ENCODE measurements at regions not wholly inside any gene's neighbourhood (a gene's known extent, or its start where the extent isn't known, plus 50 kb on each side); places are given as distances from the start of the nearest gene placed in this dataset.
A peak's percentile ranks its signal among the peaks of the same experiment; 100 is the strongest.

DNA sequence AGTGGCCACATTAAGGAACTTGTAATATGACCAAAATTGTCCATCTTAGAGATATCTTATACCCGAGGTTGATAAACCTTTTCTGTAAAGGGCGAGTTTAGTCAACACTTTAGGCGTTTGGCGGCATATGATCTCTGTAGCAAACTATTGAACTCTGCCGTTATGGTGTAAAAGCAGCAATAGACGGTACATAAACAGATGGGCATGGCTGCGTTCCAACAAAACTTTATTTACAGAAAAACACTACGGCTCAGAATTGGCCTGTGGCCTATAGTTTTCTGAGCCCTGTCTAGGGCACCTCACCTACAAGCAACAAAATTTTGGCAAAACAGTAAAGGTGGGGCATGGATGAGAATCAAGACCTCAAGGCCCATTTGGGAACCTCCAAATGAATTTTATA lies 121.9 kb upstream of the HAAO start:
- WGBS, 2 experiments (ENCODE audit: insufficient coverage in 2 of 2) = 88 to 90% methylated on average over 7 to 8 of the region's 8 CpGs
- Histone ChIP-seq H3K27ac (ENCODE audit: low read depth, low read length, severe bottlenecking) (no peak overlapping the region), H3K36me3 (ENCODE audit: control insufficient read depth, insufficient read depth, low read length) (no peaks in the 10 kb centered on the region)

GRCh38 chr2:42913280-42913878 lies 121.0 kb upstream of the HAAO start:
- peaks cover 3% of the 10 kb centered on the region for H3K4me1 ChIP-seq (ENCODE audit: control insufficient read depth, insufficient read depth, low read length, poor library complexity, severe bottlenecking)
- H3K36me3 ChIP-seq (ENCODE audit: control insufficient read depth, insufficient read depth, low read length) = no peaks in the 10 kb centered on the region
- peaks cover 4% of the 10 kb centered on the region for H3K9me3 ChIP-seq (ENCODE audit: control insufficient read depth, low read length)
- WGBS, 2 experiments (ENCODE audit: insufficient coverage in 2 of 2) = no CpG with 5 or more reads among the region's 2 CpGs
- no peak overlapping the region for H3K4me3 ChIP-seq (ENCODE audit: extremely low read depth, insufficient read depth, low read length, poor library complexity, severe bottlenecking)
- no peak overlapping the region for H3K27ac ChIP-seq (ENCODE audit: low read depth, low read length, severe bottlenecking)

More for the DNA sequence above, 121.9 kb upstream of the HAAO start:
- peaks cover 4% of the 10 kb centered on the region for H3K9me3 ChIP-seq (ENCODE audit: control insufficient read depth, low read length)
- peaks cover 3% of the 10 kb centered on the region for H3K4me1 ChIP-seq (ENCODE audit: control insufficient read depth, insufficient read depth, low read length, poor library complexity, severe bottlenecking)
- no peak overlapping the region for H3K4me3 ChIP-seq (ENCODE audit: extremely low read depth, insufficient read depth, low read length, poor library complexity, severe bottlenecking)

DNA sequence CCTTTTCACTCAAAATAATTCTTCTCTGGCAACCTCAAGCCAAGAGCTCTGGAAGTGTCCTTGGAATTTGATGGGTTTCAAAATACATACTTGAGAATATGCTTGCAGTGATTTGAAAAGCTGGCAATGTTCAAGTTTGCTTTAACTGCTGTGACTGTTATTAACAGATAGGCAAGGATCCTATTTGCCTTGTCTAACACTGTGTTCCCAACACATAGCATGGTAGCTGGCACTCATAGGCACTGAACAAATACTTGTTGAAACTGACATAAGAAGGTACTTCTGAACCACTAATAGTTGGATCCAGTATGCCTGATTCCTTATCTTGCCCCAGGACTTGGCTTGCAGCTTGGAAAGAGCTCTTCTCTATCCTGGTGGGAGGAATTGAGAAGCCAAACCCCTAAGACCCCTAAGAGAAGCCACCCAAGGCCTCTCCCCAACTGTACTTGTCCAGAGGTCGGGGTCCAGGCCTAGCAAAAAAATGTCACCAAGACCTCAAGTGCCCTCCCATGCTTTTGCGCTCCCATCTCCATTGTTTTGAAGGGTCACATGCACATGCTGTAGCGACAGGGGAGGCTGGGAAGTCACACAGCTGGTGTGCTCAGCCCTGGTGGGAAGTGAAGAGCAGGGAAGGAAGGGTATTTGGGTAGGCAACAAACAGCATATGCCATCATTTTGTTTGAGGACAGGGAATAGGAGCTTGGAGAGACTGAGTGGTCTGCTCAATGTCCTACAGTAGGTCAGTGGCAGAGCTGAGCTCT lies 118.4 kb upstream of the HAAO start:
- H3K4me1 ChIP-seq (ENCODE audit: control insufficient read depth, insufficient read depth, low read length, poor library complexity, severe bottlenecking) = peaks cover 22% of the 10 kb centered on the region
- H3K27ac ChIP-seq (ENCODE audit: low read depth, low read length, severe bottlenecking) = no peak overlapping the region
- peaks cover 3% of the 10 kb centered on the region for H3K9me3 ChIP-seq (ENCODE audit: control insufficient read depth, low read length)
- 73 to 93% methylated on average over 2 to 3 of the region's 3 CpGs for WGBS, 2 experiments (ENCODE audit: insufficient coverage in 2 of 2)
- no peak overlapping the region for H3K4me3 ChIP-seq (ENCODE audit: extremely low read depth, insufficient read depth, low read length, poor library complexity, severe bottlenecking)
- no peaks in the 10 kb centered on the region for H3K36me3 ChIP-seq (ENCODE audit: control insufficient read depth, insufficient read depth, low read length)

- Histone ChIP-seq H3K9me3 (ENCODE audit: control insufficient read depth, low read length) (no peaks in the 10 kb centered on the region), H3K27ac (ENCODE audit: low read depth, low read length, severe bottlenecking) (no peak overlapping the region), H3K4me3 (ENCODE audit: extremely low read depth, insufficient read depth, low read length, poor library complexity, severe bottlenecking) (no peak overlapping the region), H3K4me1 (ENCODE audit: control insufficient read depth, insufficient read depth, low read length, poor library complexity, severe bottlenecking) (peaks cover 29% of the 10 kb centered on the region), H3K36me3 (ENCODE audit: control insufficient read depth, insufficient read depth, low read length) (no peaks in the 10 kb centered on the region)
- 92 to 95% methylated on average over 5 to 6 of the region's 7 CpGs for WGBS, 2 experiments (ENCODE audit: insufficient coverage in 2 of 2)
Measured at GRCh38 chr2:42909966-42910365, 117.6 kb upstream of the HAAO start.

- no peaks in the 10 kb centered on the region for H3K9me3 ChIP-seq (ENCODE audit: control insufficient read depth, low read length)
- 79 to 92% methylated on average over 2 to 4 of the region's 6 CpGs for WGBS, 2 experiments (ENCODE audit: insufficient coverage in 2 of 2)
- no peak overlapping the region for H3K4me3 ChIP-seq (ENCODE audit: extremely low read depth, insufficient read depth, low read length, poor library complexity, severe bottlenecking)
- H3K4me1 ChIP-seq (ENCODE audit: control insufficient read depth, insufficient read depth, low read length, poor library complexity, severe bottlenecking) = peaks cover 41% of the 10 kb centered on the region
- no peak overlapping the region for H3K27ac ChIP-seq (ENCODE audit: low read depth, low read length, severe bottlenecking)
- H3K36me3 ChIP-seq (ENCODE audit: control insufficient read depth, insufficient read depth, low read length) = no peaks in the 10 kb centered on the region
Measured at GRCh38 chr2:42908518-42909200, 116.3 kb upstream of the HAAO start.

DNA sequence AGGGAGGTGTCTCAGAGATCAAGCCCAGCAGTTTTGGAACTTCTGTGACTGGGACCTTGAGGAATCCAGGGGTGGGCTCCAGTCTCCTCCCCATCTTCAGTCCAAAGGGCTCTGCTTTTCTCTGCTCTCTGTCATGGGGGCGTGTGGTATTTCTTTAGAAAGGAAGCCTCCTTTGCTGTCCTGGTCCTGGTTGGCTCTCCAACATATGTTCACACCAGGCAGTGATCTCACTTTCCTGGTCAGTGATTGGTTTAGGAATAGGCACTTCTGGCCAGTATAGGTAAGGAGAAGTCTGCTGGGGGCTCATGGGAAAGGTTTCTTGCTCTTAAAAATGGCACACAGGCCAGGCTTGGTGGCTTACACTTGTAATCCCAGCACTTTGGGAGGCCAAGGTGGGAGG lies 115.5 kb upstream of the HAAO start:
- Histone ChIP-seq H3K9me3 (ENCODE audit: control insufficient read depth, low read length) (no peaks in the 10 kb centered on the region), H3K27ac (ENCODE audit: low read depth, low read length, severe bottlenecking) (no peak overlapping the region), H3K4me1 (ENCODE audit: control insufficient read depth, insufficient read depth, low read length, poor library complexity, severe bottlenecking) (peaks cover 40% of the 10 kb centered on the region), H3K36me3 (ENCODE audit: control insufficient read depth, insufficient read depth, low read length) (no peaks in the 10 kb centered on the region), H3K4me3 (ENCODE audit: extremely low read depth, insufficient read depth, low read length, poor library complexity, severe bottlenecking) (no peak overlapping the region)
- WGBS, 2 experiments (ENCODE audit: insufficient coverage in 2 of 2) = 78% methylated on average over 1 of the region's 1 CpG; no CpG with 5 or more reads in 1 of the 2 experiments

DNA sequence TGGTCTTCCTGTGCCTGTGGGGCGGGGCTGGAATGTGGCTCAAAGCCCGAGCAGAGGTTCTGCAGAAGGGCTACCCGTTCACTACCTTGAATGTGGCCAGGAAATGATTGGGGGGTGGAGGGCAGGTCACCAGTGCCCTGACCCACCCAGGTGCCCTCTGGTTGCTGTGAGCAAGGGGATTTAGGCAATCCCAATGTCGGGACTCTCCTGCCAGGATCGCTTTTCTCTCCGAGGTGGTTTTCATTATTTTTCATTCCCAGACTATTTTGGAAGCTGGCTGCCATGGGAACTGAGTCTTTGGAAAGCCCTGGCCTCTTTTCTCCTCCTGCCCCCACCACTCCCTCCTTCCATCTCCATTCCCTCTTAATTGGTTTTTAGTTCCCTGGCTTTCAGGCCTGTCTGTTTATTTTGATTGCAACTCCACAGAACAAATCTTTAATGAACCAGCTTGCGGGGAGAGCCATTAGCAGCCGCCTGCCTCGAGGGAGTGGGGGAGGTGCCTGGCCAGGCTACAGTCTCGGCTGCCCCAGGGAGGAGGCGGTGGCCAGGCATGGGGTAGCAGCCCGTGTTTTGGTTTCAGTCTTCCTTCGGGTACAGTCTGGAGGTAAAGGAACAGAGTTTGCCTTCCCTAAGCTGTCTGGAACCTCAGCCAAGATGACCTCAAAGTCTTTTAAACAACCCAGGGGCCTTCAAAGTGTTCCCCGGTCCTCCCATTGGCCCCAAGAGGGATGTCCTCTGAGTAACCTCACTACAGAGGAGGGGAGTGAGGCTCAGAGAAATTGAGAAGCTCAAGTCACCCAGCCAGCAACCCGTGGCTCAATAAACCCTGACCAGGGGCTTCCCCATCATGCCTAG lies 114.4 kb upstream of the HAAO start:
- no peaks in the 10 kb centered on the region for H3K36me3 ChIP-seq (ENCODE audit: control insufficient read depth, insufficient read depth, low read length)
- 18 to 31% methylated on average over 8 to 12 of the region's 15 CpGs for WGBS, 2 experiments (ENCODE audit: insufficient coverage in 2 of 2)
- peak overlapping the region; percentile 2 for H3K4me3 ChIP-seq (ENCODE audit: extremely low read depth, insufficient read depth, low read length, poor library complexity, severe bottlenecking)
- no peaks in the 10 kb centered on the region for H3K9me3 ChIP-seq (ENCODE audit: control insufficient read depth, low read length)
- peak overlapping the region; percentile 89 for H3K27ac ChIP-seq (ENCODE audit: low read depth, low read length, severe bottlenecking)
- H3K4me1 ChIP-seq (ENCODE audit: control insufficient read depth, insufficient read depth, low read length, poor library complexity, severe bottlenecking) = peaks cover 41% of the 10 kb centered on the region

- H3K27ac ChIP-seq (ENCODE audit: low read depth, low read length, severe bottlenecking) = peak overlapping the region; percentile 89
- H3K9me3 ChIP-seq (ENCODE audit: control insufficient read depth, low read length) = no peaks in the 10 kb centered on the region
- no peak overlapping the region for H3K4me3 ChIP-seq (ENCODE audit: extremely low read depth, insufficient read depth, low read length, poor library complexity, severe bottlenecking)
- peaks cover 48% of the 10 kb centered on the region for H3K4me1 ChIP-seq (ENCODE audit: control insufficient read depth, insufficient read depth, low read length, poor library complexity, severe bottlenecking)
- no peaks in the 10 kb centered on the region for H3K36me3 ChIP-seq (ENCODE audit: control insufficient read depth, insufficient read depth, low read length)
- 79 to 81% methylated on average over 3 of the region's 4 CpGs for WGBS, 2 experiments (ENCODE audit: insufficient coverage in 2 of 2)
Measured at GRCh38 chr2:42906111-42906556, 113.8 kb upstream of the HAAO start.

- Histone ChIP-seq H3K27ac (ENCODE audit: low read depth, low read length, severe bottlenecking) (peak overlapping the region; percentile 89), H3K4me1 (ENCODE audit: control insufficient read depth, insufficient read depth, low read length, poor library complexity, severe bottlenecking) (peaks cover 54% of the 10 kb centered on the region)
- WGBS, 2 experiments (ENCODE audit: insufficient coverage in 2 of 2) = 77 to 85% methylated on average over 21 to 25 of the region's 25 CpGs
Measured at GRCh38 chr2:42905341-42906110, 113.1 kb upstream of the HAAO start.

DNA sequence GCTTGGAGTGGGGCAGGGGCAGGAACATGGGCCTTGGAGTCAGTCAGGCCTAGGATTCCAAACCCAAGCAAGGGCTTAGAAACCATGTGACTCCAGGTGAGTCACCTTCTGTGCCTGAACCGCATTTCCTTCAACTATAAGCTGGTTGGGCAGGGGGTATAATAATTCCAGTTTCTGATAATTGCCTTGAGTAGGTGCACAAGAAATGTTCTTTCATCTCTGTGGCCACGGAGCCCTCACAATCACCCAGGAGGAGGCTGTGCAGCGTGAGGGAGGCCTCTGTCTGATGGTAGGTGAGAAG lies 112.1 kb upstream of the HAAO start:
- no peak overlapping the region for H3K4me3 ChIP-seq (ENCODE audit: extremely low read depth, insufficient read depth, low read length, poor library complexity, severe bottlenecking)
- H3K9me3 ChIP-seq (ENCODE audit: control insufficient read depth, low read length) = no peaks in the 10 kb centered on the region
- WGBS, 2 experiments (ENCODE audit: insufficient coverage in 2 of 2) = 94 to 100% methylated on average over 2 to 3 of the region's 3 CpGs
- H3K4me1 ChIP-seq (ENCODE audit: control insufficient read depth, insufficient read depth, low read length, poor library complexity, severe bottlenecking) = peaks cover 54% of the 10 kb centered on the region
- H3K27ac ChIP-seq (ENCODE audit: low read depth, low read length, severe bottlenecking) = no peak overlapping the region
- H3K36me3 ChIP-seq (ENCODE audit: control insufficient read depth, insufficient read depth, low read length) = no peaks in the 10 kb centered on the region

More at GRCh38 chr2:42905341-42906110, 113.1 kb upstream of the HAAO start:
- Histone ChIP-seq H3K4me3 (ENCODE audit: extremely low read depth, insufficient read depth, low read length, poor library complexity, severe bottlenecking) (no peak overlapping the region), H3K9me3 (ENCODE audit: control insufficient read depth, low read length) (no peaks in the 10 kb centered on the region), H3K36me3 (ENCODE audit: control insufficient read depth, insufficient read depth, low read length) (no peaks in the 10 kb centered on the region)
